HUES48 (cell line): ENCODE measurements at regions not wholly inside any gene's neighbourhood (a gene's known extent, or its start where the extent isn't known, plus 50 kb on each side); places are given as distances from the start of the nearest gene placed in this dataset.

Experiments used
- H3K27ac ChIP-seq: one replicate; pipeline ENCODE4 v1.7.0; 2013; ENCODE audit warnings: low read depth, low read length, inconsistent platforms
- H3K27me3 ChIP-seq: 2 replicates; pipeline ENCODE4 v1.6.1; 2013; ENCODE audit warnings: mild to moderate bottlenecking, low read length; ENCODE audit not compliant: control insufficient read depth, insufficient read depth
- H3K36me3 ChIP-seq: 2 replicates; pipeline ENCODE4 v1.6.1; 2013; ENCODE audit warnings: low read length; ENCODE audit not compliant: control insufficient read depth, insufficient read depth
- H3K4me1 ChIP-seq: 2 replicates; pipeline ENCODE4 v1.6.1; 2013; ENCODE audit warnings: mild to moderate bottlenecking, low read length; ENCODE audit not compliant: control insufficient read depth, insufficient read depth
- H3K4me3 ChIP-seq: 2 replicates; pipeline ENCODE4 v1.5.1; 2013; ENCODE audit warnings: mild to moderate bottlenecking, low read depth, low read length
- H3K9ac ChIP-seq: 2 replicates; pipeline ENCODE4 v1.6.1; 2013; ENCODE audit warnings: mild to moderate bottlenecking, low read depth, low read length, moderate library complexity
- H3K9me3 ChIP-seq: 2 replicates; pipeline ENCODE4 v1.6.1; 2013; ENCODE audit warnings: low read length; ENCODE audit not compliant: control insufficient read depth, insufficient read depth

DNA sequence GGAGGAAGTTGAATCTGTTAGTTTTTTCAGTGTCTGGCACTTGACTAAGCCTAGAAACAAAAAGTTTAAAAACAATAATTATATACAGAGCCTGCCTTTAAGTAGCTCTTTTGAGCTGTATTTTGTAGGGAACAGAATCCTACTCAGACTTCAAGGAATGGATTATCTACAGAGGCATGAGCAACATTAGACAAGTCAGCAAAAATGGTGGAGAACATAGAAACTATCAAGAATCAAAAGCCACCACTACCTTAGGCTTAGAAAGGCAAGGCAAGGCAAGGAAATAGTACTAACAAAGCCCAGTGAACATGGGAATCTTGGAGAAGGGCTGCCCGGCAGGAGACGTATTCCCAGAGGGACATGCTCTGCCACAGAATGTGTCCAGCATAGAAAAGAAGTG, 353.6 kb upstream of the FAT3 start:
- no peaks in the 10 kb centered on the region for H3K9me3 ChIP-seq
- H3K4me3 ChIP-seq: no peak overlapping the region
- no peaks in the 10 kb centered on the region for H3K27me3 ChIP-seq
- H3K4me1 ChIP-seq: 0 out of 2 replicates have a peak, but pooled peaks cover 3% of the 10 kb centered on the region
- no peaks in the 10 kb centered on the region for H3K36me3 ChIP-seq
- no peak overlapping the region for H3K27ac ChIP-seq
- no peak overlapping the region for H3K9ac ChIP-seq

DNA sequence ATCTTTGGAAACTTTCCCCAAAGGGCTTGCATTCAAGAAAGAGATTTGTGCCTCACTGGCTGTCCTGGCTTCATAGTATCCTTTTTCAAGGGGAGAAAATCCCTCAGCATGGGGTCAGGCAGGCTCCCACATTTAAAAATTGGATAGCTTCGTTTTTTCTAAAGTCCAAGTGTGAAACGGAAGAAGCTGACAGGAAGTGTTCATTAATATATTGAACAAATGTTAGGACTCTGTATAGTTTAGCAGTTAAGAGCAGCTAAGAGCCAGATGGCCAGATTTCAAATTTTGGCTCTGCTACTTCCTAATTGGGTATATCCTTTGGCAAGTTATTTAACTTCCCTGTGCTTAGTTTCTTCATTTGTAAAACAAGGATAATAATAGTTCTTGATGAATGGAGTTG, 354.9 kb upstream of the FAT3 start:
- H3K36me3 ChIP-seq: no peaks in the 10 kb centered on the region
- no peak overlapping the region for H3K9ac ChIP-seq
- H3K27ac ChIP-seq: no peak overlapping the region
- H3K4me3 ChIP-seq: no peak overlapping the region
- H3K9me3 ChIP-seq: no peaks in the 10 kb centered on the region
- H3K4me1 ChIP-seq: 0 out of 2 replicates have a peak, but pooled peaks cover 3% of the 10 kb centered on the region
- H3K27me3 ChIP-seq: no peaks in the 10 kb centered on the region

DNA sequence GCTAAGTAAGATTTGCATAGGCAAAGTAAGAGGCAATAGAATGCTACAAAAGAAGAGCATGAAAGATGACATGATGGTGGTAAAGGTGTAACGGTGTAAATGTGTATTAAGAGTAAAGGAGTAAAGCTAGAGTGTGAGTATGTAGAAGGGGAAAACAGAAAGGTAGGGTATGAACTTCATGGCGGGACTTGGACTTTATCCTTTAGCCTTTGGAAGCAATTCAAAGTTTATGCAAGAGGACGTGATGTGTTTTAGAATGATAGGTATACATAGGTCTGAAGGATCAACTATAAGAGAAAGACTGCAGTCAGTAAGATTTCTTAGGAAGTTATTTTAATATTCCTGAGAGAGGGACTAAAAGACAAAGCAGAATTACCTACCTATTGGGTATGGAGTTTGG, 358.0 kb upstream of the FAT3 start:
- Histone ChIP-seq H3K4me3 (no peak overlapping the region), H3K4me1 (0 out of 2 replicates have a peak, but pooled peaks cover 3% of the 10 kb centered on the region), H3K36me3 (no peaks in the 10 kb centered on the region)

DNA sequence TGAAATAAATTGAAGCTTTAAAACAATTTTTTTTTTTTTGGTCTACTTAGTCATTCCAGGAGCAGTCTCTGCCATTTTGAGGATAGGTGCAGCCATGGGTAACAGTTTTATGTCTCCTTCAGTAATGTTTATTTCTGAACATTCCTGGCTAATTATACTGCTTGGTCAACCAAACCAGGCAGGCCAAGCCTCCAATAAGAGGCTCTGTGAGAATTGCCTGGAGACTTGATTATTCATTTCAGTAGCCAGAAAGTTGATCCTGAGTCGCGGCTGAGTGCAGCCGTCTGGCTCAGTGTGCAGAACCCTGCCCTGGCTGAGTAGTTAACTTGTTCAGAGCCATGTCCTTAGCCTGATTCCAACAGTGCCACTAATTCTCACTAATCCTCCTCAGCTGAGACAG, 364.0 kb upstream of the FAT3 start:
- H3K27ac ChIP-seq: no peak overlapping the region
- no peaks in the 10 kb centered on the region for H3K27me3 ChIP-seq
- H3K4me1 ChIP-seq: no peaks in the 10 kb centered on the region
- no peaks in the 10 kb centered on the region for H3K36me3 ChIP-seq
- no peaks in the 10 kb centered on the region for H3K9me3 ChIP-seq
- H3K4me3 ChIP-seq: no peak overlapping the region
- no peak overlapping the region for H3K9ac ChIP-seq

More for the DNA sequence above, 358.0 kb upstream of the FAT3 start:
- Histone ChIP-seq H3K9me3 (no peaks in the 10 kb centered on the region), H3K27ac (no peak overlapping the region), H3K27me3 (no peaks in the 10 kb centered on the region), H3K9ac (no peak overlapping the region)

DNA sequence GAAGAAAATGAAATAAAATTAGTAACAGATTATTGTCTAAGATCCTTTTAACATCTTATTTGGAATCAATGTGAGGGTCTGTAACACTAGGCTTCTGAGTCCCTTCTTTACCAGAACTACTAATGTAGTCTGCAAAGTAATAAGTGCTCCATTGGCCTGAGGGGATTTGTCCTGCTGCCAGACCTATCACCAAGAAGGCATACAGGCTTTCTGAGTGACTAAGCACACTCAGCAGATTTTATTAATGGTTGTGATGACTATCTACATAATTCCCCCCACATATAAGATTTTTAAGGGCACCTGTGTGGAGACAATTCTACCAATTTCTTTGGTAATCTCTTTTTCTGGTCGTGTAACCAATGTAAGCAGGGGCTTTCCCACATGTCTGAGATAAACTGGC, 365.0 kb upstream of the FAT3 start:
- H3K9me3 ChIP-seq: no peaks in the 10 kb centered on the region
- no peaks in the 10 kb centered on the region for H3K4me1 ChIP-seq

DNA sequence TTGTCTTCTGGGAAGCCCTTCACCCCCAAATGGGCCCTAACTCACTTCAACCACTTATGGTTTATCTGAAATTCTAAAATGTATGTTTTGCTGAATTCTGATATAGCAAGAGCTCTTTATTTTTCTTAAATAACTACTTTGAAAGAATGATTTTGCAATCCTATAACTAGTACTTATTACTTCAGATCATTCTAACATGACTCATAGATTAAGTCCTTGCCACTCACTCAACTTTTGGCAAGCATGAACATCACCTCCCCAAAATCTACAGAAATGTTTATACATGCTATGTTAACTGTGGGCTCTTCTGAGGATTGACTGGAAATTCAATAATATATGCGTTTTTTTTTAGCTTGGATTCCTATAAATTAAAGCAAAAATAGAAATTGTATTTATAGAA, 367.4 kb upstream of the FAT3 start:
- Histone ChIP-seq H3K27ac (no peak overlapping the region), H3K36me3 (no peaks in the 10 kb centered on the region), H3K4me3 (no peak overlapping the region), H3K9ac (no peak overlapping the region), H3K27me3 (no peaks in the 10 kb centered on the region), H3K9me3 (no peaks in the 10 kb centered on the region), H3K4me1 (no peaks in the 10 kb centered on the region)

More for the DNA sequence above, 365.0 kb upstream of the FAT3 start:
- Histone ChIP-seq H3K4me3 (no peak overlapping the region), H3K36me3 (no peaks in the 10 kb centered on the region), H3K9ac (no peak overlapping the region), H3K27ac (no peak overlapping the region), H3K27me3 (no peaks in the 10 kb centered on the region)

DNA sequence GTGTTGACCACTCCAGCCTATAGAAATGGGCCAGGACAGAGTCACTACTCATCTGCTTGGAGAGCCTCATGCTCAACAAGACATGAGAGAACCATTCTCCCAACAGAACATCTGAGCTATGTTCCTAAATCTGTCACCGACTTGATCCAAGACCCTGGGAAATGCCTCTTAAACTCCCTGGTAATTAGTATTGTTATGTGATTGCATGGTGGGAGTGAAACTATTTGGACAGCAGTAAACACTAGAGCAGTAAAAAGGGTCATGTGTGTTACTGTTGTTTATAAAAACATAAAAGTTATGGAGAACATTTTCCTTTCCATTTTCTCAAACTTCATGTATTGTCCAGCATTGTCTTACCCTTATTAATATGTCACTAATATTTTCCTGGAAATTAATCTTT, 369.8 kb upstream of the FAT3 start:
- Histone ChIP-seq H3K4me1 (peaks cover 7% of the 10 kb centered on the region; the same call in 1 of the 2 replicates), H3K9me3 (no peaks in the 10 kb centered on the region), H3K9ac (no peak overlapping the region), H3K36me3 (no peaks in the 10 kb centered on the region), H3K4me3 (no peak overlapping the region), H3K27ac (no peak overlapping the region), H3K27me3 (no peaks in the 10 kb centered on the region)

DNA sequence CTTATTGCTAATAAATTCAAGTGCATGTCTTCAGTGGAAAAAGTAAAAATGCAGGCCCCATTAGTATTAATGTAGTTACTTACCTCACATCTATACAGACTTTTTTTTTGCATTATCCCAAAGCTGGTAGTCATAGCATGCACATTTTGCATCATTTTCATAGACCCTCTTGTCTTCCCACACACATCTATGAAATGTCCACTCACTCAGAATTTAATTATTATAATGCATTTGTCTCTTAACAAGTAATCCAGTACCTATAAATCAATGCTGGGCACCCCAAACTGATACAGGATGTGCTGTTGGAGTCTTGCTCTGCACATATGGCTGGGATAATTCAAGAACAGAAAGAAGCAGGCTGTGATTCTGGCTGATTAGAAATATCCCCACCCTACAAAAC, 370.4 kb upstream of the FAT3 start:
- H3K4me3 ChIP-seq: no peak overlapping the region
- no peak overlapping the region for H3K9ac ChIP-seq
- H3K27ac ChIP-seq: no peak overlapping the region
- no peaks in the 10 kb centered on the region for H3K9me3 ChIP-seq
- H3K4me1 ChIP-seq: peaks cover 7% of the 10 kb centered on the region; the same call in 1 of the 2 replicates
- H3K36me3 ChIP-seq: no peaks in the 10 kb centered on the region
- H3K27me3 ChIP-seq: no peaks in the 10 kb centered on the region

DNA sequence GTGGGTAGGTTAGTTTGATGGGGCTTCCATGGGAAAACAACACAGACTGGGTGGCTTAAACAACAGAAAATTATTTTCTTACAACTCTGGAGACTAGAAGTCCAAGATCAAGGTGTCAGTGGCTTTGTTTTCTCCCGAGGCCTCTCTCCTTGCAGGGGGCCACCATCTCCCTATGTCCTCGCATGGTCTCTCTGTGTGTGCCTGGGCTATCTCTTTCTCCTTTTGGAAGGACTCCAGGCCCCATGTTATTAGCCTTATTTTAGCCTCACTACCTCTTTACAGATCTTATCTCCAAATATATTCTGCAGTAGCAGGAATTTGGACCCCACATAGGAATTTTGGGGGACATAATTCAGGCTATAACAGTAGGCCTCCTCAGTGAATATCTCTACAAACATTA, 372.7 kb upstream of the FAT3 start:
- H3K27ac ChIP-seq: no peak overlapping the region
- no peak overlapping the region for H3K4me3 ChIP-seq
- H3K9me3 ChIP-seq: no peaks in the 10 kb centered on the region
- H3K36me3 ChIP-seq: no peaks in the 10 kb centered on the region
- H3K27me3 ChIP-seq: no peaks in the 10 kb centered on the region
- no peak overlapping the region for H3K9ac ChIP-seq
- H3K4me1 ChIP-seq: peaks cover 7% of the 10 kb centered on the region; the same call in 1 of the 2 replicates

DNA sequence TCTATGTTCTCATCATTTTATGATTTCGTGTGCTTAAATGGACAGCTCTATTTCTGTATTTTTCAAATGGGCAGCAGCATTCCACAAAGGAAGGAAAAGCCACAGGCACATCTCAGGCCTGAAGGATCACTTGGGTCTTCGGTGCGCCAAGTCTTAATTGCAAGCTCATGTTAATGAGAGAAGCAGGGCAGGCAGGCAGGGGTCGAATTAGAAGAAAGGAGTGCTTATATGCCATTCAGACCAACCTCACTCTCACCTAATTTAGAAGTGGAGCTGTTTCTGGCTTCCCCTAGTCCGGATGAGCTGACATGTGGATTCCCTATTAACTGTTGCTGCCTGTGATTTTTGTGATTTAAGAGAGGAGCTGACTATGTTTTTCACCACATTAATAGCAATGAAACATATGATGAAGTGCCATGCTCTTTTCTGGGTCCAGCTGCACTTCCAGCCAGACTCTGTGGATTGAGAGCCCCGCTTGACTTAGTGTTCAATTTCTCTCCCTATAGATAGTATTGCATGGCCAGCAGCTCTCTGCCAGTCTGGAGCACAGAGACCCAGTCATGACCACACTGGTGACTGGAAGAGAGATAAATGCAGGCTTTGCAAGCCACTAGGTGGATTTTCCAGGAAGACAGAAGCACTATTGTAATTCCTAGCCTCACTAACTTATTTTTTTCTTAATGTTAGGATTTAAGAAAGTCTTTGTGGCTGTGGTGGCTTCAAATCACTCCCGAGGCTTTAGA, 373.9 kb upstream of the FAT3 start:
- Histone ChIP-seq H3K27ac (no peak overlapping the region), H3K27me3 (no peaks in the 10 kb centered on the region), H3K36me3 (no peaks in the 10 kb centered on the region), H3K4me3 (no peak overlapping the region), H3K9ac (no peak overlapping the region), H3K4me1 (peaks cover 7% of the 10 kb centered on the region; the same call in 1 of the 2 replicates), H3K9me3 (no peaks in the 10 kb centered on the region)

DNA sequence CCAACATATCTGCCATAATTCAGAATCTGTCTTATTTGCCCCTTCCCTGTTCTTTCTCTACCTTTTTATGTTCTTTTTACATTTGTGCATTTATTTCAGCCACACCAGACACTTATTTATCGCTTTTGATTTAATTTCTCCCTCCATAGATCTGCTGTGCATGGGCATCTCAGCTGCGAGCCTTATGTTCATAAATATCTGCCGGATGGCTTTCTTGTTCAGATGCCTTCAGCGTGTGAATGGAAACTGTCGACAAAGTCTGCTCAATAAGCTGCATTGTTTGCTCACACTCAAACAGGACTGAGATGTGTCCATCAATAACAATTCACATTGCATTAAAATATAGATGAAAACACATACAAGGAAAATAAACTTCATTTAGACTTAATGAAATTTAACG, 374.6 kb upstream of the FAT3 start:
- H3K9me3 ChIP-seq: no peaks in the 10 kb centered on the region
- H3K27me3 ChIP-seq: no peaks in the 10 kb centered on the region
- H3K4me1 ChIP-seq: peaks cover 7% of the 10 kb centered on the region; the same call in 1 of the 2 replicates
- H3K4me3 ChIP-seq: no peak overlapping the region
- H3K27ac ChIP-seq: no peak overlapping the region
- H3K9ac ChIP-seq: no peak overlapping the region
- no peaks in the 10 kb centered on the region for H3K36me3 ChIP-seq
